ENCODE measurements at regions not wholly inside any gene's neighbourhood (a gene's known extent, or its start where the extent isn't known, plus 50 kb on each side); places are given as distances from the start of the nearest gene placed in this dataset.

- H3K27me3 ChIP-seq (ENCODE audit: control insufficient read depth in 2 of 2, insufficient read depth in 2 of 2, low read length in 2 of 2) = no peaks in the 10 kb centered on the region
- no peaks in the 10 kb centered on the region for H3K4me1 ChIP-seq (replicated peaks in 1 of 2; ENCODE audit: control insufficient read depth in 2 of 2, insufficient read depth in 2 of 2, low read length in 2 of 2)
- H3K4me3 ChIP-seq = no peak overlapping the region
- CTCF ChIA-PET (ENCODE audit: low intra/inter-chr PET ratio) = no interaction called here
- H2AFZ ChIP-seq (ENCODE audit: low read depth, low read length) = no peak overlapping the region
- no peaks in the 10 kb centered on the region for H3K36me3 ChIP-seq (ENCODE audit: control insufficient read depth, insufficient read depth, low read length)
- no peak for DNase-seq (ENCODE audit: extremely low read depth in 1 of 4, low spot score in 3 of 4)
- H3K79me2 ChIP-seq (ENCODE audit: control insufficient read depth, insufficient read depth, low read length) = no peaks in the 10 kb centered on the region
- no peak overlapping the region for H3K27ac ChIP-seq (ENCODE audit: extremely low read depth, low read depth, low read length)
- H3K9ac ChIP-seq (ENCODE audit: insufficient read depth in 1 of 2, low read depth in 2 of 2, low read length in 2 of 2) = no peak overlapping the region
- no peak overlapping the region for H3K4me2 ChIP-seq (ENCODE audit: insufficient read depth, low read length)
- POLR2A ChIA-PET = no interaction called here
- no peaks in the 10 kb centered on the region for H3K9me3 ChIP-seq (replicated peaks; ENCODE audit: control insufficient read depth, insufficient read depth, low read depth, low read length)
- H4K20me1 ChIP-seq (replicated peaks; ENCODE audit: control insufficient read depth, insufficient read depth, low read length) = no peaks in the 10 kb centered on the region
- intact Hi-C loops (cut with micrococcal nuclease) (no loop called here), in situ Hi-C loops (cut with MboI) (no loop called here)
- no peaks in the 10 kb centered on the region for H3K9me1 ChIP-seq (ENCODE audit: control insufficient read depth, insufficient read depth, low read length)
- no peak for TF ChIP-seq ETS1 (conservative IDR thresholded peaks at IDR 0.05; ENCODE audit: control insufficient read depth, low read depth, low read length)
- no peak for TF ChIP-seq GABPA (tag; conservative IDR thresholded peaks at IDR 0.05; ENCODE audit: low read depth)
- TF ChIP-seq CAMTA2 (CRISPR knock-in tag; conservative IDR thresholded peaks at IDR 0.05) = no peak
- no peak for TF ChIP-seq CCAR2 (IDR thresholded peaks at IDR 0.05; ENCODE audit: low read depth, low read length)
- no peak for TF ChIP-seq SMAD2 (IDR thresholded peaks at IDR 0.05; ENCODE audit: low read depth, low read length)
- TF ChIP-seq ZNF311 (CRISPR knock-in tag; IDR thresholded peaks at IDR 0.05) = no peak
- TF ChIP-seq SPI1 (IDR thresholded peaks at IDR 0.05; ENCODE audit: borderline replicate concordance, low read depth, low read length) = no peak
- no peak for TF ChIP-seq ZSCAN29 (IDR thresholded peaks at IDR 0.05)
- TF ChIP-seq, protein P1, sequence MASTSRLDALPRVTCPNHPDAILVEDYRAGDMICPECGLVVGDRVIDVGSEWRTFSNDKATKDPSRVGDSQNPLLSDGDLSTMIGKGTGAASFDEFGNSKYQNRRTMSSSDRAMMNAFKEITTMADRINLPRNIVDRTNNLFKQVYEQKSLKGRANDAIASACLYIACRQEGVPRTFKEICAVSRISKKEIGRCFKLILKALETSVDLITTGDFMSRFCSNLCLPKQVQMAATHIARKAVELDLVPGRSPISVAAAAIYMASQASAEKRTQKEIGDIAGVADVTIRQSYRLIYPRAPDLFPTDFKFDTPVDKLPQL (IDR thresholded peaks at IDR 0.05; ENCODE audit: extremely low read depth, insufficient read length) = no peak
- no peak for TF ChIP-seq RBFOX2 (IDR thresholded peaks at IDR 0.05; ENCODE audit: low read depth, low read length)
- TF ChIP-seq, protein P2, sequence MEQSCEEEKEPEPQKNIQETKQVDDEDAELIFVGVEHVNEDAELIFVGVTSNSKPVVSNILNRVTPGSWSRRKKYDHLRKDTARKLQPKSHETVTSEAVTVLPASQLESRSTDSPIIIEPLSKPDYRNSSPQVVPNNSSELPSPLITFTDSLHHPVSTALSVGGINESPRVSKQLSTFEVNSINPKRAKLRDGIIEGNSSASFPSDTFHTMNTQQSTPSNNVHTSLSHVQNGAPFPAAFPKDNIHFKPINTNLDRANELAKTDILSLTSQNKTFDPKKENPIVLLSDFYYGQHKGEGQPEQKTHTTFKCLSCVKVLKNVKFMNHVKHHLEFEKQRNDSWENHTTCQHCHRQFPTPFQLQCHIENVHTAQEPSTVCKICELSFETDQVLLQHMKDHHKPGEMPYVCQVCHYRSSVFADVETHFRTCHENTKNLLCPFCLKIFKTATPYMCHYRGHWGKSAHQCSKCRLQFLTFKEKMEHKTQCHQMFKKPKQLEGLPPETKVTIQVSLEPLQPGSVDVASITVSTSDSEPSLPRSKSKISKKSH (CRISPR knock-in tag; IDR thresholded peaks at IDR 0.05) = no peak
- TF ChIP-seq, protein P3, sequence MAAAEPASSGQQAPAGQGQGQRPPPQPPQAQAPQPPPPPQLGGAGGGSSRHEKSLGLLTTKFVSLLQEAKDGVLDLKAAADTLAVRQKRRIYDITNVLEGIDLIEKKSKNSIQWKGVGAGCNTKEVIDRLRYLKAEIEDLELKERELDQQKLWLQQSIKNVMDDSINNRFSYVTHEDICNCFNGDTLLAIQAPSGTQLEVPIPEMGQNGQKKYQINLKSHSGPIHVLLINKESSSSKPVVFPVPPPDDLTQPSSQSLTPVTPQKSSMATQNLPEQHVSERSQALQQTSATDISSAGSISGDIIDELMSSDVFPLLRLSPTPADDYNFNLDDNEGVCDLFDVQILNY (CRISPR knock-in tag; IDR thresholded peaks at IDR 0.05) = no peak
- TF ChIP-seq JUNB (CRISPR knock-in tag; conservative IDR thresholded peaks at IDR 0.05) = no peak
- no peak for FAIRE-seq
- WGBS (ENCODE audit: insufficient coverage, low coverage, missing lambda C conversion rate) = 0% methylated on average over 1 of the region's 1 CpG
- BruUV-seq (replicated peaks) = no TSS peak
- no peak for ATAC-seq
These were observed 217.4 kb upstream of the FAM83B start for GRCh38 chr6:54629131-54629530.
